Ishikawa (cell line): ENCODE measurements at regions not wholly inside any gene's neighbourhood (a gene's known extent, or its start where the extent isn't known, plus 50 kb on each side); places are given as distances from the start of the nearest gene placed in this dataset.

ENCODE experiments used
- YY1 ChIP-seq: IDR thresholded peaks from 2 replicates; pipeline ENCODE4 v1.6.1; 2012; ENCODE audit warnings: low read depth
- ZBTB7A ChIP-seq: IDR thresholded peaks from 2 replicates; pipeline ENCODE4 v1.6.1; 2012; ENCODE audit warnings: low read depth

GRCh38 chr14:60381909-60382308 lies 104.0 kb downstream of the C14orf39 start:
- no peak for TF ChIP-seq YY1
- TF ChIP-seq ZBTB7A = no peak
